Keratinocyte (primary cell): ENCODE measurements at regions not wholly inside any gene's neighbourhood (a gene's known extent, or its start where the extent isn't known, plus 50 kb on each side); places are given as distances from the start of the nearest gene placed in this dataset.

Experiments used
- DNase-seq: peaks from one replicate; pipeline ENCODE4 v3.0.0-alpha.2; 2011; ENCODE audit warnings: low read depth, missing footprints, low spot score
- FAIRE-seq: peaks from 2 replicates; lab custom pipeline; 2011; peaks lifted over from hg19 to GRCh38; lab: Jason Lieb, UNC
- H2AFZ ChIP-seq: 2 replicates; pipeline ENCODE4 v1.6.0; 2012; ENCODE audit warnings: low read length, control low read depth, inconsistent platforms; ENCODE audit not compliant: control insufficient read depth
- H3K27ac ChIP-seq: 2 replicates; pipeline ENCODE4 v1.5.1; 2011; ENCODE audit warnings: low read length; ENCODE audit not compliant: control insufficient read depth, insufficient read depth
- H3K27me3 ChIP-seq: 3 replicates; pipeline ENCODE4 v1.6.0; 2011; ENCODE audit warnings: low read length; ENCODE audit not compliant: control insufficient read depth, insufficient read depth; ENCODE audit errors: extremely low read depth
- H3K36me3 ChIP-seq, 2 experiments: 2 replicates in 1 of 2; 3 replicates in 1 of 2; pipeline ENCODE4 v1.5.1; 2011; ENCODE audit warnings: low read length in 2 of 2, mild to moderate bottlenecking in 1 of 2; ENCODE audit not compliant: control insufficient read depth in 2 of 2, insufficient read depth in 2 of 2; ENCODE audit errors: extremely low read depth in 1 of 2
- H3K4me1 ChIP-seq: 3 replicates; pipeline ENCODE4 v1.5.1; 2011; ENCODE audit warnings: low read length; ENCODE audit not compliant: control insufficient read depth, insufficient read depth; ENCODE audit errors: extremely low read depth
- H3K4me2 ChIP-seq: 3 replicates; pipeline ENCODE4 v1.6.0; 2011; ENCODE audit warnings: low read depth, low read length; ENCODE audit not compliant: control insufficient read depth, insufficient read depth; ENCODE audit errors: extremely low read depth
- H3K4me3 ChIP-seq, 3 experiments: fragments of 200-600 bp in 1 of 3; sonication (generic) in 1 of 3; 2 replicates in 2 of 3; 3 replicates in 1 of 3; pipeline ENCODE4 v1.5.1; 2011 to 2016; ENCODE audit warnings: low read length in 3 of 3, mild to moderate bottlenecking in 3 of 3, control low read depth in 2 of 3, inconsistent platforms in 1 of 3, low read depth in 1 of 3, mixed read lengths in 1 of 3, mixed run types in 1 of 3, moderate library complexity in 1 of 3; ENCODE audit not compliant: control insufficient read depth in 2 of 3, insufficient read depth in 2 of 3; ENCODE audit errors: extremely low read depth in 1 of 3
- H3K79me2 ChIP-seq: 2 replicates; pipeline ENCODE4 v1.6.0; 2012; ENCODE audit warnings: low read length; ENCODE audit not compliant: control insufficient read depth, insufficient read depth
- H3K9ac ChIP-seq: 3 replicates; pipeline ENCODE4 v1.6.0; 2011; ENCODE audit warnings: low read length; ENCODE audit not compliant: control insufficient read depth, insufficient read depth; ENCODE audit errors: extremely low read depth
- H3K9me1 ChIP-seq: 3 replicates; pipeline ENCODE4 v1.6.0; 2011; ENCODE audit warnings: low read length; ENCODE audit not compliant: control insufficient read depth, insufficient read depth; ENCODE audit errors: extremely low read depth
- H3K9me3 ChIP-seq: 2 replicates; pipeline ENCODE4 v1.5.1; 2012; ENCODE audit warnings: low read depth, low read length; ENCODE audit not compliant: control insufficient read depth
- H4K20me1 ChIP-seq: 3 replicates; pipeline ENCODE4 v1.6.0; 2011; ENCODE audit warnings: low read length; ENCODE audit not compliant: control insufficient read depth, insufficient read depth; ENCODE audit errors: extremely low read depth
- CTCF ChIP-seq, 3 experiments: IDR thresholded peaks in 1 of 3; conservative IDR thresholded peaks in 1 of 3; optimal IDR thresholded peaks in 1 of 3; 2 replicates in 2 of 3; 3 replicates in 1 of 3; pipeline versions ENCODE3 to v1.5.1; 2011; ENCODE audit warnings: low read length in 3 of 3, mild to moderate bottlenecking in 3 of 3, moderate library complexity in 2 of 3, control low read depth in 1 of 3, inconsistent platforms in 1 of 3; ENCODE audit not compliant: insufficient read depth in 2 of 3; ENCODE audit errors: extremely low read depth in 1 of 3
- EZH2 ChIP-seq: IDR thresholded peaks from one replicate; pipeline ENCODE4 v1.6.1; 2012; ENCODE audit warnings: inconsistent platforms, mild to moderate bottlenecking, low read length, moderate library complexity
- dilution Hi-C: fragments of 300-500 bp; cut with MboI; formaldehyde crosslinking; loops from one replicate; pipeline ENCODE4 v1.7.0; 2020; ENCODE audit warnings: low sequenced_read_pairs; ENCODE audit not compliant: extremely low pct_ligation_motif_present

DNA sequence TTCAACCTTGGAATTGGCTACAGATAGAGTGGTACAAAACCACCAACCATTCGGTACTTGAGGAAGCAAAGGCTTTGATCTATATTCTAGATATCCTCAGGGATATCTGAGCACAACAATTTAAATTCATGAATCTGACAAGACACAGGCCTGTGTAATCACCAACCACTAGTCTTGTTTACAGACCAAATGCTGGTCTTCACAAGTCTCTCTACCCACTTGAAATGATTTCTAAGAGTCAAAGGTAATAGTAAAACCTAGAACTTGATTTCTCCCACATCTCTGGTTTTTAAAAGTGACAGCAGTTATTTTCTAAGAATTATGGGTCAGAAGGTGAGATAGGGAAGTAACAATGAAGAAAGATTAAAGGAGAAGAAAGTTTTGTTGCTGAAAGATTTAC, 613.7 kb upstream of the ACVR2A start:
- H3K79me2 ChIP-seq = no peaks in the 10 kb centered on the region
- DNase-seq (no peak), FAIRE-seq (no peak)
- dilution Hi-C loops = no loop called here
- H3K27me3 ChIP-seq = no peaks in the 10 kb centered on the region
- H3K9me1 ChIP-seq = no peaks in the 10 kb centered on the region
- no peak for TF ChIP-seq EZH2
- TF ChIP-seq CTCF (optimal IDR thresholded peaks at IDR 0.05 in 1 of 3, IDR thresholded peaks at IDR 0.05 in 1 of 3, conservative IDR thresholded peaks at IDR 0.05 in 1 of 3; ENCODE audit: extremely low read depth in 1 of 3, insufficient read depth in 2 of 3, low read length in 3 of 3) = no peak
- H3K27ac ChIP-seq = no peak overlapping the region
- H3K9ac ChIP-seq = no peak overlapping the region
- no peak overlapping the region for H3K4me3 ChIP-seq
- H3K4me1 ChIP-seq = no peaks in the 10 kb centered on the region
- H2AFZ ChIP-seq = no peak overlapping the region
- no peaks in the 10 kb centered on the region for H4K20me1 ChIP-seq
- H3K4me2 ChIP-seq = no peak overlapping the region
- no peaks in the 10 kb centered on the region for H3K36me3 ChIP-seq
- no peaks in the 10 kb centered on the region for H3K9me3 ChIP-seq

DNA sequence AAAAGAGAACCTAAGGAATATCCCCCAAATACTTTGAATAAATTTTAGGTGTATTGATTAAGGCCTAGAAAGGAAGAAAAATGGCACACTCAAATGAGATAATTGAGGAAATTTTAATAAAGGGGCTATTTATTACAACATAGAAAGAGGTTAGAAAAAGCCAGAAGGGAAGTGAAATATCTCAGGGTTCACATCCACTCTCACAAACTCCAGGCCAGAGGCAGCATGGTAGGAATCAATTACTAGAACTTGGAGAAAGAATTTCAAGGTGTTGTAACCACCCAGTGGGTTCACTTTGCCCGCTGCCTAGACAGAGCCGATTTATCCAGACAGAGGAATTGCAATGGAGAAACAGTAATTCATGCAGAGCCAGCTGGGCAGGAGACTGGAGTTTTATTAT, 617.5 kb upstream of the ACVR2A start:
- no peak for DNase-seq
- Histone ChIP-seq H3K27ac (no peak overlapping the region), H3K9me3 (no peaks in the 10 kb centered on the region), H3K79me2 (no peaks in the 10 kb centered on the region), H3K4me3 (no peak overlapping the region), H3K9me1 (no peaks in the 10 kb centered on the region), H2AFZ (no peak overlapping the region), H4K20me1 (no peaks in the 10 kb centered on the region), H3K4me1 (peaks cover 5% of the 10 kb centered on the region), H3K27me3 (no peaks in the 10 kb centered on the region), H3K4me2 (no peak overlapping the region), H3K9ac (no peak overlapping the region), H3K36me3 (no peaks in the 10 kb centered on the region)
- TF ChIP-seq CTCF (optimal IDR thresholded peaks at IDR 0.05 in 1 of 3, IDR thresholded peaks at IDR 0.05 in 1 of 3, conservative IDR thresholded peaks at IDR 0.05 in 1 of 3; ENCODE audit: extremely low read depth in 1 of 3, insufficient read depth in 2 of 3, low read length in 3 of 3) = no peak
- no peak for TF ChIP-seq EZH2
- dilution Hi-C loops = no loop called here
- FAIRE-seq = no peak
